ENCODE measurements at regions not wholly inside any gene's neighbourhood (a gene's known extent, or its start where the extent isn't known, plus 50 kb on each side); places are given as distances from the start of the nearest gene placed in this dataset.
A peak's percentile ranks its signal among the peaks of the same experiment; 100 is the strongest.

DNA sequence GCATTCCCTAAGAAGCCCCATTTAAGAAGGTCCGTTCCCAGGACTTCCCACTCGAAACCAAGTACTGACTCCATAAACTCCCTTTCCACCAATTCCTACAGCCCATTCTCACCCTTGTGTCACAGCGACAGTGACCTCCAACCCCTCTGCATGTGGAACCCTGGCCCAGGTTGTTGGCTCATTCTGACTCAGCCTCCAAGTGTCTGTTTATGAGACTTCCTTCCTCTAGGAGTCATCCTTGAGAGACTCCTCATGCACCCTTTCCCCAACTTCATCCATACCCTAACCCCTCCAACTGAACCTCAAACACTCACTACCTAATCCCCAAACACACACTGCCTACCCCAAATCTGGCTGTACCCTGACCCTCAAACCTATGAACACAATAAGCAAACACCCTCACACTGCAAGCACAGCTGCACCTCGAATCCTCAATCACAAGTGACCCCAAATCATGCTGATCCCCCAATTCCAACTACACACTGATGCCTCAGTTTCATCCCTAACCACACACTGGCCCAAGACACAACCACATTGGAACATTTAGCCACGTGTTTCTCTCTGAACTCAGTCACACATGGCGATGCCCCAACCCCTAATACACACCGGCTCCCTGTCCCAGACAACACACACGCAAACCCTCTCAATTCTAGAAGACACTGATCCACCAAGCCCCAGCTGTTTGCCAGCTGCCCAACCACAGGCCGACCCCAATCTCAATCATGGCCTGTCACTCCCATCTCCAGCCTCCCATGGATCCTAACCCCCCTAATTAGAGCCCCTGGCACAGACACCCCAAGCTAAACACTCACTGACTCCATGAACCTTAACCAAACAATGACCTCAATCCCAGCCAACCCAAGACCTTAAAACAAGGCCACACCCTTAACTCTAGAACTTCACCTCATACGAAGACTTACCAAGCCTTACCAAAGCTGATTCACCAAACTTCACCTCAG lies 219.6 kb downstream of the CYP26B1 start:
- no TSS peak for BruUV-seq (replicated peaks)
- ChIA-PET CTCF (ENCODE audit: low intra/inter-chr PET ratio) (no interaction called here), POLR2A (interaction anchor here (0.5 to 1.4 kb wide), 3 partner anchors 13 to 30 kb away, joined by 3 to 5 read pairs (median 4); no protein-coding TSS in a partner anchor)
- 0 out of 2 replicates have a peak, but pooled peaks cover 3% of the 10 kb centered on the region for H4K20me1 ChIP-seq (replicated peaks; ENCODE audit: control insufficient read depth, insufficient read depth, low read length)
- peaks cover 2 to 20% of the 10 kb centered on the region in 2 experiments; a peak in 3 of 5 replicates for H3K27me3 ChIP-seq (ENCODE audit: control insufficient read depth in 2 of 2, insufficient read depth in 2 of 2, low read length in 2 of 2)
- no peak overlapping the region for H3K4me3 ChIP-seq
- no peaks in the 10 kb centered on the region for H3K79me2 ChIP-seq (ENCODE audit: control insufficient read depth, insufficient read depth, low read length)
- TF ChIP-seq ZNF431 (CRISPR knock-in tag; IDR thresholded peaks at IDR 0.05) (no peak), E2F1 (CRISPR knock-in tag; IDR thresholded peaks at IDR 0.05) (no peak), CREM (IDR thresholded peaks at IDR 0.05; ENCODE audit: low read depth) (no peak), NRF1 (conservative IDR thresholded peaks at IDR 0.05 in 1 of 2, IDR thresholded peaks at IDR 0.05 in 1 of 2) (no peak), KDM1A (IDR thresholded peaks at IDR 0.05) (no peak), TBP (optimal IDR thresholded peaks at IDR 0.05; ENCODE audit: low read depth, low read length) (no peak), TSHZ1 (CRISPR knock-in tag; IDR thresholded peaks at IDR 0.05) (no peak), PYGO2 (tag; IDR thresholded peaks at IDR 0.05) (no peak)
- no peak overlapping the region for H3K4me2 ChIP-seq (ENCODE audit: insufficient read depth, low read length)
- intact Hi-C loops (cut with micrococcal nuclease) = loop anchor here (10.0 kb wide), 1 partner anchor 677 kb away; no protein-coding TSS in a partner anchor
- no peaks in the 10 kb centered on the region for H3K9me1 ChIP-seq (ENCODE audit: control insufficient read depth, insufficient read depth, low read length)
- no peaks in the 10 kb centered on the region; a peak in 1 of 5 replicates for H3K4me1 ChIP-seq (replicated peaks in 1 of 2; ENCODE audit: control insufficient read depth in 2 of 2, insufficient read depth in 2 of 2, low read length in 2 of 2)
- in situ Hi-C loops (cut with MboI) = loop anchor here (10.0 kb wide), 2 partner anchors 227 to 657 kb away; no protein-coding TSS in a partner anchor
- ATAC-seq = no peak
- WGBS (ENCODE audit: insufficient coverage, low coverage, missing lambda C conversion rate) = 10% methylated on average over 10 of the region's 10 CpGs
- H3K36me3 ChIP-seq (ENCODE audit: control insufficient read depth, insufficient read depth, low read length) = no peaks in the 10 kb centered on the region
- FAIRE-seq = no peak
- no peak overlapping the region for H3K9ac ChIP-seq (ENCODE audit: insufficient read depth in 1 of 2, low read depth in 2 of 2, low read length in 2 of 2)
- H3K9me3 ChIP-seq (replicated peaks; ENCODE audit: control insufficient read depth, insufficient read depth, low read depth, low read length) = no peaks in the 10 kb centered on the region
- no peak overlapping the region for H2AFZ ChIP-seq (ENCODE audit: low read depth, low read length)
- no peak overlapping the region for H3K27ac ChIP-seq (ENCODE audit: extremely low read depth, low read depth, low read length)
- peak in 3 of 4 experiments; percentile 1 to 4 (median 2) for DNase-seq (ENCODE audit: extremely low read depth in 1 of 4, low spot score in 3 of 4)

All from K562 (cell line).